Psoas muscle (tissue), 7 donors: ENCODE measurements at regions not wholly inside any gene's neighbourhood (a gene's known extent, or its start where the extent isn't known, plus 50 kb on each side); places are given as distances from the start of the nearest gene placed in this dataset.

ENCODE experiments used
- ATAC-seq, 4 donors: fragments of 200-7000 bp; cut with Tn5 transposase; one replicate each; pipeline ENCODE4 v1.9.1; 2020; ENCODE audit warnings: moderate library complexity in 3 of 4, mild to moderate bottlenecking in 2 of 4
- DNase-seq, 2 donors: peaks; one replicate each; pipeline ENCODE4 v3.0.0-alpha.2; 2020
- H3K27ac ChIP-seq: fragments of 200-600 bp; one replicate; pipeline ENCODE4 v1.8.0; 2022
- H3K27me3 ChIP-seq, 3 donors: fragments of 200-600 bp in 1 of 3; one replicate each; pipeline versions ENCODE4 v1.6.1 to v1.8.0; 2013 to 2022; ENCODE audit warnings: low read length in 2 of 3, mild to moderate bottlenecking in 2 of 3, moderate library complexity in 1 of 3; ENCODE audit not compliant: insufficient read depth in 3 of 3
- H3K36me3 ChIP-seq, 2 donors: fragments of 200-600 bp in 1 of 2; one replicate each; pipeline versions ENCODE4 v1.6.1 to v1.8.0; 2013 to 2022; ENCODE audit warnings: low read depth in 1 of 2, mild to moderate bottlenecking in 1 of 2, moderate library complexity in 1 of 2; ENCODE audit not compliant: insufficient read depth in 1 of 2
- H3K4me1 ChIP-seq: fragments of 200-600 bp; one replicate; pipeline ENCODE4 v1.8.0; 2022
- H3K4me3 ChIP-seq: fragments of 200-600 bp; one replicate; pipeline ENCODE4 v1.8.0; 2022; ENCODE audit warnings: mild to moderate bottlenecking
- H3K9me3 ChIP-seq: fragments of 200-600 bp; one replicate; pipeline ENCODE4 v1.8.0; 2022
- WGBS, 3 donors: extraction: QIAGEN DNeasy Blood & Tissue Kit; methylation state at CpG; one replicate each; pipeline versions ENCODE4 v1.1.6 to v1.1.7; 2013; 5-methylcytosine and 5-hydroxymethylcytosine counted together
- intact Hi-C, 2 donors: fragments of 100-400 bp; cut with DNase I; formaldehyde crosslinking; loops; one replicate each; pipeline versions ENCODE4 v1.11.0 to v1.14.2; 2022
- TF ChIP-seq, protein P1 (sequence below): fragments of 200-600 bp; IDR thresholded peaks from one replicate; pipeline ENCODE4 v1.8.0; 2022; ENCODE audit warnings: antibody characterized with exemption
- donor health status: healthy with polysubstance abuse.
- donor health status: DM: no; HTN: no; CAD: no; lungs with moderate emphysema.
- donor health status: Bipolar disorder and iron deficiency.
- donor health status: healthy.
- donor health status: DM: yes; HTN: yes; CAD: no.
- donor health status: DM: no; HTN: no; CAD: no.
- donor health status: DM: yes; HTN: yes; CAD: no.

- 70 to 99% (median 88%) methylated on average over 2 of the region's 2 CpGs for WGBS, 3 donors
- DNase-seq, result no peak
- H3K9me3 ChIP-seq, result no peaks in the 10 kb centered on the region
- TF ChIP-seq, protein P1, sequence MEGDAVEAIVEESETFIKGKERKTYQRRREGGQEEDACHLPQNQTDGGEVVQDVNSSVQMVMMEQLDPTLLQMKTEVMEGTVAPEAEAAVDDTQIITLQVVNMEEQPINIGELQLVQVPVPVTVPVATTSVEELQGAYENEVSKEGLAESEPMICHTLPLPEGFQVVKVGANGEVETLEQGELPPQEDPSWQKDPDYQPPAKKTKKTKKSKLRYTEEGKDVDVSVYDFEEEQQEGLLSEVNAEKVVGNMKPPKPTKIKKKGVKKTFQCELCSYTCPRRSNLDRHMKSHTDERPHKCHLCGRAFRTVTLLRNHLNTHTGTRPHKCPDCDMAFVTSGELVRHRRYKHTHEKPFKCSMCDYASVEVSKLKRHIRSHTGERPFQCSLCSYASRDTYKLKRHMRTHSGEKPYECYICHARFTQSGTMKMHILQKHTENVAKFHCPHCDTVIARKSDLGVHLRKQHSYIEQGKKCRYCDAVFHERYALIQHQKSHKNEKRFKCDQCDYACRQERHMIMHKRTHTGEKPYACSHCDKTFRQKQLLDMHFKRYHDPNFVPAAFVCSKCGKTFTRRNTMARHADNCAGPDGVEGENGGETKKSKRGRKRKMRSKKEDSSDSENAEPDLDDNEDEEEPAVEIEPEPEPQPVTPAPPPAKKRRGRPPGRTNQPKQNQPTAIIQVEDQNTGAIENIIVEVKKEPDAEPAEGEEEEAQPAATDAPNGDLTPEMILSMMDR, result no peak
- H3K27ac ChIP-seq, result no peak overlapping the region
- H3K36me3 ChIP-seq, result no peaks in the 10 kb centered on the region
- H3K27me3 ChIP-seq, result no peaks in the 10 kb centered on the region
- no peak overlapping the region for H3K4me3 ChIP-seq
- no peak for ATAC-seq
- no peaks in the 10 kb centered on the region for H3K4me1 ChIP-seq
- intact Hi-C loops, result no loop called here
Measured at GRCh38 chr3:30273304-30274072, 332.9 kb upstream of the TGFBR2 start.

DNA sequence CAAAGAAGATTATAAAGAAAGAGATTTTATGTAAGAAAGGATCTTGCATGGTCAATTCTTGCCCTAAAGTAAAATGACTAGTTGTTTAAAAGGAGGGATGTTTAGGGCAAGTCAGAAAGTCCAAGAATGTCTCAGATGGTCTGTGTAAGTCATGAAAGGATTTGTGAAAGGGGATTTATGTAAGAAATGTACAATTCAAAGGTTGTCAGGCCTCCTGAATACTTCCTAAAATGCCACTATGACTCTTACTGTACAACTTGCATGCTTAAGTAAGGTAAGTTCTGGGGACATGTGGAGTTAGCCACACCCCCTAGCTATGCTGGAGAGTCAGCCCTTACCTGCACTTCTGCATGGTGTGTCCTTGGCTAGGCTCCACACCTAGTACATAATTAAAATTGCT lies 328.9 kb upstream of the TGFBR2 start:
- intact Hi-C loops, result no loop called here
- Histone ChIP-seq H3K27me3 (no peaks in the 10 kb centered on the region), H3K27ac (no peak overlapping the region), H3K4me3 (no peak overlapping the region), H3K9me3 (no peaks in the 10 kb centered on the region), H3K4me1 (peaks cover 6% of the 10 kb centered on the region), H3K36me3 (no peaks in the 10 kb centered on the region)
- DNase-seq (no peak), ATAC-seq (no peak)
- TF ChIP-seq, protein P1, result no peak

- ATAC-seq, result no peak
- no peaks in the 10 kb centered on the region for H3K36me3 ChIP-seq
- H3K9me3 ChIP-seq, result no peaks in the 10 kb centered on the region
- no peak overlapping the region for H3K4me3 ChIP-seq
- intact Hi-C loops, result no loop called here
- 87 to 90% (median 88%) methylated on average over 1 of the region's 1 CpG for WGBS, 3 donors
- TF ChIP-seq, protein P1, result no peak
- no peak overlapping the region for H3K27ac ChIP-seq
- peaks cover 24% of the 10 kb centered on the region for H3K4me1 ChIP-seq
- no peak for DNase-seq
- H3K27me3 ChIP-seq, result no peaks in the 10 kb centered on the region
Measured at GRCh38 chr3:30281526-30281925, 324.9 kb upstream of the TGFBR2 start.

- 31 to 43% (median 32%) methylated on average over 3 of the region's 3 CpGs for WGBS, 3 donors
- intact Hi-C loops, result no loop called here
Measured at GRCh38 chr3:30282154-30282696, 324.2 kb upstream of the TGFBR2 start.

More at GRCh38 chr3:30282154-30282696, 324.2 kb upstream of the TGFBR2 start:
- Histone ChIP-seq H3K36me3 (no peaks in the 10 kb centered on the region), H3K4me3 (no peak overlapping the region), H3K27ac (peak overlapping the region; percentile 39), H3K4me1 (peaks cover 27% of the 10 kb centered on the region), H3K27me3 (no peaks in the 10 kb centered on the region), H3K9me3 (no peaks in the 10 kb centered on the region)
- ATAC-seq, result peak; percentile 44 to 68 (median 54)
- TF ChIP-seq, protein P1, result no peak
- DNase-seq, result no peak
